ENCODE measurements at regions not wholly inside any gene's neighbourhood (a gene's known extent, or its start where the extent isn't known, plus 50 kb on each side); places are given as distances from the start of the nearest gene placed in this dataset.

- no peak for DNase-seq (ENCODE audit: low spot score)
Observed at GRCh38 chr12:130102266-130102665, 60.0 kb upstream of the FZD10 start.

- DNase-seq (ENCODE audit: low spot score): no peak
Observed at GRCh38 chr12:130104571-130105106, 57.6 kb upstream of the FZD10 start.

- DNase-seq (ENCODE audit: low spot score): no peak
Observed at GRCh38 chr12:130109062-130109945, 53.0 kb upstream of the FZD10 start.

- DNase-seq (ENCODE audit: low spot score): no peak
Observed at GRCh38 chr12:130110914-130111313, 51.4 kb upstream of the FZD10 start.

- DNase-seq (ENCODE audit: low spot score): no peak
Observed at GRCh38 chr12:130111965-130112496, 50.2 kb upstream of the FZD10 start.

All from NAMALWA (cell line).